Inflammatory macrophage treated with lipopolysaccharide for 4 hours (primary cell): ENCODE measurements at regions not wholly inside any gene's neighbourhood (a gene's known extent, or its start where the extent isn't known, plus 50 kb on each side); places are given as distances from the start of the nearest gene placed in this dataset.

ENCODE experiments used
- DNase-seq: peaks from one replicate; pipeline ENCODE4 v3.0.0-alpha.2; 2020

- no peak for DNase-seq
Observed at GRCh38 chr2:22883054-22883453, 501.9 kb upstream of the KLHL29 start.

- no peak for DNase-seq
Observed at GRCh38 chr2:22885245-22885644, 499.7 kb upstream of the KLHL29 start.

- no peak for DNase-seq
Observed at GRCh38 chr2:22887426-22887825, 497.6 kb upstream of the KLHL29 start.

- no peak for DNase-seq
Observed at GRCh38 chr2:22887845-22888244, 497.1 kb upstream of the KLHL29 start.

GRCh38 chr2:22890132-22890531 lies 494.8 kb upstream of the KLHL29 start:
- DNase-seq, result no peak

- no peak for DNase-seq
Observed at GRCh38 chr2:22893761-22894517, 491.0 kb upstream of the KLHL29 start.

- DNase-seq, result no peak
Observed at GRCh38 chr2:22894761-22895160, 490.2 kb upstream of the KLHL29 start.

- no peak for DNase-seq
Observed at GRCh38 chr2:22897428-22897827, 487.6 kb upstream of the KLHL29 start.

GRCh38 chr2:22900674-22901073 lies 484.3 kb upstream of the KLHL29 start:
- DNase-seq, result no peak

- DNase-seq, result no peak
Observed at GRCh38 chr2:22901471-22902179, 483.4 kb upstream of the KLHL29 start.

GRCh38 chr2:22902180-22902550 lies 482.8 kb upstream of the KLHL29 start:
- DNase-seq, result no peak

- no peak for DNase-seq
Observed at GRCh38 chr2:22902662-22903165, 482.3 kb upstream of the KLHL29 start.

GRCh38 chr2:22903616-22904015 lies 481.4 kb upstream of the KLHL29 start:
- DNase-seq, result no peak

- peak; percentile 1 for DNase-seq
Observed at GRCh38 chr2:22904126-22904684, 480.8 kb upstream of the KLHL29 start.

- DNase-seq, result no peak
Observed at GRCh38 chr2:22907330-22907729, 477.6 kb upstream of the KLHL29 start.

GRCh38 chr2:22912398-22912797 lies 472.6 kb upstream of the KLHL29 start:
- no peak for DNase-seq

GRCh38 chr2:22929998-22930397 lies 455.0 kb upstream of the KLHL29 start:
- DNase-seq, result no peak

- DNase-seq, result no peak
Observed at GRCh38 chr2:22930781-22931180, 454.2 kb upstream of the KLHL29 start.

GRCh38 chr2:22932288-22932687 lies 452.7 kb upstream of the KLHL29 start:
- no peak for DNase-seq

GRCh38 chr2:22934747-22935146 lies 450.2 kb upstream of the KLHL29 start:
- no peak for DNase-seq

- no peak for DNase-seq
Observed at GRCh38 chr2:22942441-22942840, 442.5 kb upstream of the KLHL29 start.

- no peak for DNase-seq
Observed at GRCh38 chr2:22944143-22944542, 440.8 kb upstream of the KLHL29 start.

GRCh38 chr2:22946553-22946952 lies 438.4 kb upstream of the KLHL29 start:
- DNase-seq, result no peak

GRCh38 chr2:22947741-22948140 lies 437.2 kb upstream of the KLHL29 start:
- DNase-seq, result peak; percentile 45
